NCI-H1694 treated with DMSO at 0.1 percent for 48 hours (cell line): ENCODE measurements at regions not wholly inside any gene's neighbourhood (a gene's known extent, or its start where the extent isn't known, plus 50 kb on each side); places are given as distances from the start of the nearest gene placed in this dataset.
"Not testable (repeated sequence)": the region's sequence is repeated elsewhere in the genome, so short reads cannot be mapped to it uniquely, and the experiment has no call there.

ENCODE experiments used
- DNase-seq: peaks from one replicate; lab custom pipeline; 2025; lab: John Stamatoyannopoulos, UW

DNA sequence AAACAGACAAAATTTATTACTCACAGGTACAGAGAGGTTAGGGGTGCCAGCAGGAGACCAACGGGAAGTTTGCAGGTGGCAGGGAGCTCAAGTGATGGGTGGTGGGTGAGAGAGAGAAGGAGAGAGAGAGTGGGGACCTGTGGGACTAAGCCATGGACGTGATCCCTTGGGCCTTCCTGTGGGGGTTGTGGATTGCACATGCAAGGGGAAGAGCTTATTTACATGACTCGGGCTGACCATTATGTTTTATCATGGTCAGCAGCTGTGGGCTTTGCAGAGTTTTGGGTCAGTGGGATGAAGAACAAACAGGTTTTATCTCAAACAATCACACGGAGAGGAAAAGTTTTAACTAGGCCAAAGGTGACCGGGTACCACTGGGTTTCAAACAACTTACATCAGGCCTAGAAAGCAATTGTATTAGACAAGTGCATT, 156.2 kb upstream of the EXOC2 start:
- DNase-seq = no peak

DNA sequence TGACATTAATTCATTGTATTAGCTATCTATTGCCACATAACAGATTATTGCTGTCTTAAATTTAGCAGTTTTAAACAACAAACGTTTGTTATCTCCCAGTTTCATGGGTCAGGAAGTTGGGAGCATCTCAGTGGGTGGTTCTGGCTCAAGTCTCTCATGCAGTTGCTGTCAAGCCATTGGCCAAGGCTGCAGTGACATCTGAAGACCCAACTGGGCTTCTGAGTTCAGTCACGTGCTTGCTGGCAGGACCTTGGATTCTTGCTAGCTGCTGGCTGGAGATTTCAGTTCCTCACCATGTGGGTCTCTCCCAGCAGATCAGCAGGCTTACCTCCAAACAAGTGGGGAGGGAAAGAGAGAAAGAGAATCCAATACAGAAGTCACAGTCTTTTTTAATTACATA, 152.6 kb upstream of the EXOC2 start:
- no peak for DNase-seq

- no peak for DNase-seq
These were observed 152.2 kb upstream of the EXOC2 start for GRCh38 chr6:845101-845500.

GRCh38 chr6:842141-842540, 149.2 kb upstream of the EXOC2 start:
- DNase-seq = no peak

DNA sequence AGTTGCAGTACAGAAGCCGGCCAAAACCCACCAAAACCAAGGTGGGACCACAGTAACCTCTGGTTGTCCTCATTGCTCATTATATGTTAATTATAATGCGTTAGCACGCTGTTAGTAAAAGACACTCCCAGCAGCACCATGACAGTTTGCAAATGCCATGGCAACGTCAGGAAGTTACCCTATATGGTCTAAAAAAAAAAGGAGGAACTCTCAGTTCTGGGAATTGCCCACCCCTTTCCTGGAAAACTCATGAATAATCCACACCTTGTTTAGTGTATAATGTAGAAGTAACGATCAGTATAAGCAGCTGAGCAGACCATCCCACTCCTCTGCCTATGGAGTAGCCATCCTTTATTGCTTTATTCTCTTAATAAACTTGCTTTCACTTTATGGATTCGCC, 148.6 kb upstream of the EXOC2 start:
- DNase-seq = no peak

GRCh38 chr6:839201-839600, 146.3 kb upstream of the EXOC2 start:
- DNase-seq = no peak

GRCh38 chr6:837380-837779, 144.4 kb upstream of the EXOC2 start:
- no peak for DNase-seq

GRCh38 chr6:836276-836853, 143.4 kb upstream of the EXOC2 start:
- DNase-seq = no peak

GRCh38 chr6:835476-836160, 142.7 kb upstream of the EXOC2 start:
- no peak for DNase-seq

DNA sequence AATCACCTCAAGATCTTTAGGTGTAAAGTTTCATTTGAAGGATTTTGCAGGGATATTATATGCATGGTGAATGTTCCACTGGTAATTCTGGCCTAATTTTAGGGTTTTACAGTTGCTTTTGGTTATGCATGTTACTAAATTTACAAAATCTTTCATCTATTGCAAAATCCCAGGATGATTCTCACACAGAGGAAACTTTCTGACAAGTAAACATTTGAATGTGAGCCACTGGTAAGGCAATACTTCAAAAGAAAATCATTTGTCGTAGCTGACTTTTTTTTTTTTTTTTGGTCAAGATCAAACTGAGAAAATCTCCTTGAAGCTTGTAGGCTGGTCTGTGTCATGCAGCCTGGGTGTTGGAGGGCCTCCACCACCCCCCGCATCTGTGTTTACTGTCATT, 141.9 kb upstream of the EXOC2 start:
- no peak for DNase-seq

DNA sequence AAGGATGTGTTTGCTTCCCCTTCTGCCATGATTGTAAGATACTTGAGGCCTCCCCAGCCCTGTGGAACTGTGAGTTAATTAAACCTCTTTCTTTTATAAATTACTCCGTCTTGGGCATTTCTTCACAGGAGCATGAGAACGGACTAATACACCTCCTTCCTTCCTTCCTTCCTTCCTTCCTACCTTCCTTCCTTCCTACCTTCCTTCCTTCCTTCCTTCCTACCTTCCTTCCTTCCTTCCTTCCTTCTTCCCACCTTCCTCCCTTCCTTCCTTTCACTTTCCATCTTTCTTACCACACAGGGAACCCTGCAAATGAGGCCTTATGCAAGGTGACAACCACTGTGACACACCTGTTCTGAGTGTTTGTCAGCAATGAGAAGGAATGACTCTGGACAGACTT, 141.3 kb upstream of the EXOC2 start:
- no peak for DNase-seq

DNA sequence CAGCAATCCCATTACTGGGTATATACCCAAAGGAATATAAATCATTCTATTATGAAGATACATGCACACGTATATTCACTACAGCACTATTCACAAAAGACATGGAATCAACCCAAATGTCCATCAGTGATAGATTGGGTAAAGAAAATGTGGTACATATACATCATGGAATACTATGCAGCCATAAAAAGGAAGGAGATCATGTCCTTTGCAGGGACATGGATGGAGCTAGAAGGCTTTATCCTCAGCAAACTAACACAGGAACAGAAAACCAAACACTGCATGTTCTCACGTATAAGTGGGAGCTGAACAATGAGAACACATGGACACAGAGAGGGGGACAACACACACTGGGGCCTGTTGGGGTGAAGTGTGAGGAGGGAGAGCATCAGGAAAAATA, 139.9 kb upstream of the EXOC2 start:
- DNase-seq = not testable (repeated sequence)

GRCh38 chr6:830667-831327, 137.9 kb upstream of the EXOC2 start:
- no peak for DNase-seq

DNA sequence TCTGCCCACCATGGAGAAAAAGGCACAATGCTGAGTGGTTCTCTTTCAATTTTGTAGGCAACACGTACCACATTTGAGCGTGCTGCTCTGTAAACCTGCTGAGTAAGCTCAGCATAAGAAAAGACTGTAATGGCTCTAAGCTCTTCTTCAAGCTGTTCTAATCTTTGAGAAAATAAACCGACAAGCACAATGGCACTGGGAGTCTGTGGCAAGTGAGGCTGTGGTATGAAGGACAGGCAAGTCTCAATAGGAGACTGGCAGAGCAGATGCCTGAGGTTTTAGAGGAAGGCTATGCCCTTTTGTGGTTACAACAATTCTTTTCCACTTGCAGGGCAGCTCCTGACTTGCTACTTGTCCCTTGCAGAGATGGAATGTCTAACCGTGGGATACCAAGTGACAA, 136.7 kb upstream of the EXOC2 start:
- DNase-seq = no peak

- no peak for DNase-seq
These were observed 134.5 kb upstream of the EXOC2 start for GRCh38 chr6:827431-827830.

DNA sequence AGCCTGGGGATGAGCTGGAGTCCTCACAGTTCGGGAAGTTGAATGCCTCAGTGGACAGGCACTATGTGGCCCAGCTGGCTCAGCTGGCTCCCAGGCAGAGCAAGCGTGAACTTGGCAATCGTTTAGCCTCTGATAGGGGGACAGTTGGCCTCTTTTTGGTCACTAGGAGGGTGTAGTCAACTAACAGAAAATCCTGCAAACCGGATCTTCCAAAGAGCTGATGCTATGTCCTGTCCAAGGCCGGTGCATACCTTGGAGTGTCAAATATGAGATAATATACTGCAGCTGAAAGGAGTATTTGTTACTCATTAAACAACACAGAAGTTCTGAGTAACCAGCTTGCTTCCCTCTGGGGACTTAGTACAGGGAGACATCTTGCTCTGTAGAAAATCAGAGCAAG, 126.2 kb upstream of the EXOC2 start:
- no peak for DNase-seq

- no peak for DNase-seq
These were observed 125.3 kb upstream of the EXOC2 start for GRCh38 chr6:818196-818595.

GRCh38 chr6:816510-817084, 123.7 kb upstream of the EXOC2 start:
- DNase-seq = no peak

GRCh38 chr6:815348-815738, 122.4 kb upstream of the EXOC2 start:
- DNase-seq = no peak

DNA sequence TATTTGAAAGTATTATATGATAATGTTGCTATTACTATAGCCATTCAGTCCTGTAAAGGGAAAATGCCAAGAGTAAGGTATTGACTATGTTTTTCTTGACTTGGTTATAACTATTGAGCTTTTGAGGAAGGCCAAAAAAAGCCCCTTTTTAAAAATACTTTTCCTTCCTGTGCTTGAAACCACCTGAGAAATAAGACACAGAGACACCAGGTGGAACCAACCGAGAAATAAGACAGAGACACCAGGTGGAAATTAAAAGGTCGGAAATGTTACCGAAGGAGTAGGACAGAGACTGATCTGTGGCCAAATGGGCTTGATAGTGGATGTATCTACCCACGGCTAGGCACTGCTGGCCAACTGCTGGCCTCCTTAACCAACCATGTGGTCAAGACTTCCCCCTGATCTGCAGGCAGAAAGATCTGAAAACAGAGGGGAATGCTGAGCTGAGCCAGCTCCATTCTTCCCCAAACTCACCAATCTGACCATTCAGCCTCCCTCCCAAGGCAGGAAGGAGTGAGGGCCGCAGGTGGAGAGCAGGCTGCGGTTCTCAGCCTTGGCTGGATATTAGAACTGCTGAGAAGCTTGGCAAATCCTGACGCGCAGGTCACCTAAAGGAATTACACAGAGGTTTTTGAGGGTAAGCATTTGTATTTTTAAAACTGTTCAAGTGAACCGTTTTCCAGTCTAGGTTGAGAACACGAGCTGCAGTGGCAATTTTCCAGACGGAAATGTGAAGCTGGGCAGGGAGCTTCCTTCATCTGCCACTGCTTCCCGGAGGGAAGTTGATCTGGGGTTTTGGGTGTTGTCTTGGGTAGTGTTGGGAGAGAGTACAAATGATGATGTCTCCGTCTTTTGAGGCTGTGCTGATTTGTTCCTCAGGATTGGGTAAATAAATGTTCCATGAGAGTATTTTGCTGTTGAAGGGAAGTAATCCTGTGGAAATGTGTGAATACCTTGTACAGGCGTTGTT, 121.7 kb upstream of the EXOC2 start:
- no peak for DNase-seq

DNA sequence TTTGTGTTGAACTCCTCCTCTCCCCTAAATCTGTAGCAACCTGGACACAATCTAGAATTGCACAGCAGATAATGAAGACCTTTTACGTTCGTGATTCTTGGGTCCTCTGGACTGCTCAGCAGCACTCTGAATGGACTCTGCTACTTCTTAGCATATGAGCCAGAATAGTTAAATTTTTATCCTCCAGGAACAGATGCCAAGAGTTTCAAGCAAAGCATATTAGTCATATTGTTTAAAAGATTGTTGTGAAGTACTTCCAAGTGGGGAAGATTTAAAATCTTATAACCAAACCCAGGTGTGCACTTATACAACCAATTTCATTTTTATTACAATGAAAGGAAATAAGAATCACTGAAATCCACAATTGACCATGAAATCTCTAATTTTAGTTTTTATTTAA, 118.9 kb upstream of the EXOC2 start:
- no peak for DNase-seq

DNA sequence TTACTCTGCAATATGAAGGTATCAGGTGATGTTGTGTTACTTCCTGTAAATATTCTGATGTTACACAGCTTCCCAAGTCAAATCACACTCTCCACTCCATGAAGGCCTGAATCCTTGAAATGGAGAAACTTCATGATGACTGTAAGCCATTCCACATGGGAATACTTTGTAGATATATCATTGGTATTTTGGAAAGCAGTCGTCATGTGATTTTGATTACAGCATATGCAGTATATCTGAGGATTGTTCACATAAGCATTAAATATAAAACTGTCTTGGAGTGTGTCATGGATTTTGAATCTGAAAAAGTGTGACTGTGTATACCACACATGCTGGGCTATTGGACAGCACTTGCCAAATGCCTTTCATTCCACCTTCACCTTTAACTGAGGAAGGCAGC, 118.3 kb upstream of the EXOC2 start:
- DNase-seq = no peak
